ENCODE measurements at regions not wholly inside any gene's neighbourhood (a gene's known extent, or its start where the extent isn't known, plus 50 kb on each side); places are given as distances from the start of the nearest gene placed in this dataset.

DNA sequence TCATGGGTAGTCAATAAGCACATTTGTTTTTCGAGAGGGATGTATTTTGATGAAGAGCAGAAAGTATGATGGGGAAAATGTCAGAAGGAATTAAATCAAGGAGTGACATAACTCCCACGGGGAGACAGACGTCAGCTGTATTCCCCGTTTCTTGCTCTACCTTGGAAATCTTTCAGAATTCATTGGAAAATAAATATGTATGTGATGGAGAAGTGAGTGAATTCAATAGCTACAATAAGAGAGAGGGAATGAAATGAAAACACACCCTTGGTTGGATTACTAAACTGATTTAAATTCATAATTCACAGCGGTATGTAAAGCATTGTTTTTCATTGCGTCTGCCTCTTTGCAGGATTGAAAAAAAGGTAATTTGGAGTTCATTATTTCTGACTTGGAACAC, 209.7 kb upstream of the KLF4 start:
- TF ChIP-seq, protein P1, sequence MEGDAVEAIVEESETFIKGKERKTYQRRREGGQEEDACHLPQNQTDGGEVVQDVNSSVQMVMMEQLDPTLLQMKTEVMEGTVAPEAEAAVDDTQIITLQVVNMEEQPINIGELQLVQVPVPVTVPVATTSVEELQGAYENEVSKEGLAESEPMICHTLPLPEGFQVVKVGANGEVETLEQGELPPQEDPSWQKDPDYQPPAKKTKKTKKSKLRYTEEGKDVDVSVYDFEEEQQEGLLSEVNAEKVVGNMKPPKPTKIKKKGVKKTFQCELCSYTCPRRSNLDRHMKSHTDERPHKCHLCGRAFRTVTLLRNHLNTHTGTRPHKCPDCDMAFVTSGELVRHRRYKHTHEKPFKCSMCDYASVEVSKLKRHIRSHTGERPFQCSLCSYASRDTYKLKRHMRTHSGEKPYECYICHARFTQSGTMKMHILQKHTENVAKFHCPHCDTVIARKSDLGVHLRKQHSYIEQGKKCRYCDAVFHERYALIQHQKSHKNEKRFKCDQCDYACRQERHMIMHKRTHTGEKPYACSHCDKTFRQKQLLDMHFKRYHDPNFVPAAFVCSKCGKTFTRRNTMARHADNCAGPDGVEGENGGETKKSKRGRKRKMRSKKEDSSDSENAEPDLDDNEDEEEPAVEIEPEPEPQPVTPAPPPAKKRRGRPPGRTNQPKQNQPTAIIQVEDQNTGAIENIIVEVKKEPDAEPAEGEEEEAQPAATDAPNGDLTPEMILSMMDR (IDR thresholded peaks at IDR 0.05): no peak
- TF ChIP-seq POLR2A (IDR thresholded peaks at IDR 0.05): no peak

All from right lobe of liver (tissue), 4 donors.